ENCODE measurements at regions not wholly inside any gene's neighbourhood (a gene's known extent, or its start where the extent isn't known, plus 50 kb on each side); places are given as distances from the start of the nearest gene placed in this dataset.

DNA sequence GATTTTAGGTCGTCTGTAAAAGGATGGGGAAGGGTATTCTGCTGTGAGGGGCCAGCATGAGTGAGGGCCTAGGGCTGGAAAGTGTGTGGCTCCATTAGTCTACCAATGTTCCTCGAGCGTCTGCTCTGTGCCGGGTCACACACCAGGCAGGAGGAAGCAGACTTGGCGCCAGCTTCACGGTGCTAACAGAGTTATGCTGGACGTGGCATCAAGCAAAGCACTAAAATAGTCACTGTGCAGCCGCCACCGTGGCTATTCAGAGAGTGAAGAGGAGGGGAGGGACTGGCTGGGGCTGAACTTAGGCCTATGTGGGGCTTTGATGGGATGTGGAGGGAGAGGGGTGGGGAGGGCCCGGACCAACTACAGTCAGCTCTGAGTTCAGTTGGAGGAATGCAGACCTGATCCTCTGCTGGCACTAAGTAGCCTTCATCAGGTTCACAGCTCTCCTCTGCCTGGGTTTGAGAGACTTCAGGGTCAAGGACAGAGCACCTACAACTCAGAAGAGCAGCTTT lies 83.9 kb upstream of the MSX1 start:
- Histone ChIP-seq H3K4me1 (no peaks in the 10 kb centered on the region), H3K27ac (no peak overlapping the region)
- DNase-seq: no peak

DNA sequence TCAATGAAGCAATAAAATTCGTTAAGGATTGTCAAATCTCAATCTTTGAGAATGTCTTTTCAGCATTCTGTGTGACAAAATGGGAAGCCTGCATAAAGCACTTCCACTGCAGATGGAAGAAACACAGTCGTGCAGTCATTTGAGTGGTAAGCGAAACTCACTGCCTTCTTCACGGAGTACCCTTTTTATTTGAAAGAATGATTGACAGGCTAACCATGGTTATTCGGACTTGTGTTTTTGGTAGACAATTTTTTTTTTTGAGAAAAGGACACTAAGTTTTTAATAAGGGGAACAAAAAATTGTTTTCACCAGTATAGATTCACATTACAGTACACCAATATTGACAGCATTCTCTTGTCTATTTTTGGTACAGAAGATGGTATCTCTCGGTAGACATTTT lies 86.9 kb upstream of the MSX1 start:
- H3K36me3 ChIP-seq: no peaks in the 10 kb centered on the region
- intact Hi-C loops (cut with DNase I; ENCODE audit: low total_unique reads): no loop called here
- no peaks in the 10 kb centered on the region for H3K4me1 ChIP-seq
- no peaks in the 10 kb centered on the region for H3K9me3 ChIP-seq
- no peak overlapping the region for H3K27ac ChIP-seq
- H3K27me3 ChIP-seq: no peaks in the 10 kb centered on the region
- TF ChIP-seq, protein P1, sequence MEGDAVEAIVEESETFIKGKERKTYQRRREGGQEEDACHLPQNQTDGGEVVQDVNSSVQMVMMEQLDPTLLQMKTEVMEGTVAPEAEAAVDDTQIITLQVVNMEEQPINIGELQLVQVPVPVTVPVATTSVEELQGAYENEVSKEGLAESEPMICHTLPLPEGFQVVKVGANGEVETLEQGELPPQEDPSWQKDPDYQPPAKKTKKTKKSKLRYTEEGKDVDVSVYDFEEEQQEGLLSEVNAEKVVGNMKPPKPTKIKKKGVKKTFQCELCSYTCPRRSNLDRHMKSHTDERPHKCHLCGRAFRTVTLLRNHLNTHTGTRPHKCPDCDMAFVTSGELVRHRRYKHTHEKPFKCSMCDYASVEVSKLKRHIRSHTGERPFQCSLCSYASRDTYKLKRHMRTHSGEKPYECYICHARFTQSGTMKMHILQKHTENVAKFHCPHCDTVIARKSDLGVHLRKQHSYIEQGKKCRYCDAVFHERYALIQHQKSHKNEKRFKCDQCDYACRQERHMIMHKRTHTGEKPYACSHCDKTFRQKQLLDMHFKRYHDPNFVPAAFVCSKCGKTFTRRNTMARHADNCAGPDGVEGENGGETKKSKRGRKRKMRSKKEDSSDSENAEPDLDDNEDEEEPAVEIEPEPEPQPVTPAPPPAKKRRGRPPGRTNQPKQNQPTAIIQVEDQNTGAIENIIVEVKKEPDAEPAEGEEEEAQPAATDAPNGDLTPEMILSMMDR (IDR thresholded peaks at IDR 0.05): no peak
- no peak overlapping the region for H3K4me3 ChIP-seq
- DNase-seq: no peak

More for the DNA sequence above, 83.9 kb upstream of the MSX1 start:
- intact Hi-C loops (cut with DNase I; ENCODE audit: low total_unique reads): no loop called here
- Histone ChIP-seq H3K36me3 (no peaks in the 10 kb centered on the region), H3K9me3 (no peaks in the 10 kb centered on the region), H3K4me3 (no peak overlapping the region), H3K27me3 (no peaks in the 10 kb centered on the region)
- TF ChIP-seq, protein P1 (IDR thresholded peaks at IDR 0.05): no peak

DNA sequence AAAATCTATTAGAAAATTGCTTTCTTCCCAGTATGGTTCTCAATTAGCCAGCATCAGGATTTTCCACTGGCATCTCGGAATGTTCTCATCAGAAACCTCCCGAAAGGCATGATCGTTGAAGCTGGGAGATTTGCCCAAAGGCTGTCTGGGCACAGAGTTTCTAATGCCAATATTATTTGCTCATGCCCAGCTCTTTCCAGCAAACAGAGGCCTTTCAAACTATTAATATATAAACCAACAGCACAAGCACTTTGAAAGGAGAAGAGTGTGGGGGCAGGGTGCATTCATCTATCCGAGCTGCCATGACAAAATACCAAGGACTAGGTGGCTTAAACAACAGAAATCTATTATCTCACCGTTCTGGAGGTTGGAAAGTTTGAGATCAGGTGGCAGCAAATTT lies 88.3 kb upstream of the MSX1 start:
- no peak for DNase-seq
- intact Hi-C loops (cut with DNase I; ENCODE audit: low total_unique reads): no loop called here

DNA sequence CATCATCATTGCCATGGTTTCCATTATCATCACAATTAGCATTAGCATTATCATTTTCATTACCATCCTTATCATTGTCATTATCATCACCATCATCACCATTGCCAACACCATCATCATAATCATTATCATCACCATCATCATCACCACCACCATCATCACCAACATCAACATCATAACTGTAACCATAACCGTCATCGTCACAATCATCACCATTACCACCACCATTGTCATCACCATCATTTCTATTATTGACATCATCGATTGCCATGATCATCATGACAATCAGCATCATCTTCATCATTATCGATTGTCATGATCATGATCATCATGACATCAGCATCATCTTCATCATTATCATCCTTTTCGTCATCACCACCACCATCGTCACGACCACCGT lies 88.9 kb upstream of the MSX1 start:
- H3K4me1 ChIP-seq: no peaks in the 10 kb centered on the region
- H3K4me3 ChIP-seq: no peak overlapping the region
- TF ChIP-seq, protein P1 (IDR thresholded peaks at IDR 0.05): no peak
- intact Hi-C loops (cut with DNase I; ENCODE audit: low total_unique reads): no loop called here
- no peaks in the 10 kb centered on the region for H3K27me3 ChIP-seq
- DNase-seq: no peak
- no peak overlapping the region for H3K27ac ChIP-seq
- H3K9me3 ChIP-seq: no peaks in the 10 kb centered on the region
- H3K36me3 ChIP-seq: no peaks in the 10 kb centered on the region

More for the DNA sequence above, 88.3 kb upstream of the MSX1 start:
- Histone ChIP-seq H3K27me3 (no peaks in the 10 kb centered on the region), H3K9me3 (no peaks in the 10 kb centered on the region), H3K36me3 (no peaks in the 10 kb centered on the region), H3K27ac (no peak overlapping the region), H3K4me1 (no peaks in the 10 kb centered on the region), H3K4me3 (no peak overlapping the region)
- TF ChIP-seq, protein P1 (IDR thresholded peaks at IDR 0.05): no peak

DNA sequence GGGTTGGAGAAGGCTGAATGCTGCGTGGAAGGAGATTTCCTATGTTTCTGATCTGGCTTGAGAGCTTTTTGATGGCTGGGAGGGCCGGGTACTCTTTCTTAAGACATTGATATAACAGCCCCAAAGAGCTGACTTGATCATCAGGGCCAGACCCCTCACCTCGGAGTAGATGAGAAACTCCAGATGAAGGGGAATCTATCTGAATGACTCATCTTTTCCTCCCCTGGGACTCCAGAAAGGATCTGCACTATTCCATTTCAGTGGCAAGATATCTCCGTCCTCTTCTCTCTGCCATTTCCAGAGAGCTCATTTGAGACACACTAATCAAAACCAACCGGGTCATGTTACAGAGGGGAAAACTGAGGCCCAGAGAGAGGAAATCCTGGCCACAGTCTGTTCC lies 92.9 kb upstream of the MSX1 start:
- Histone ChIP-seq H3K27me3 (no peaks in the 10 kb centered on the region), H3K36me3 (no peaks in the 10 kb centered on the region), H3K9me3 (peaks cover 0 to 2% (median 0%) of the 10 kb centered on the region in 3 donors), H3K27ac (no peak overlapping the region), H3K4me3 (no peak overlapping the region), H3K4me1 (no peaks in the 10 kb centered on the region)
- no peak for DNase-seq
- TF ChIP-seq, protein P1 (IDR thresholded peaks at IDR 0.05): no peak
- intact Hi-C loops (cut with DNase I; ENCODE audit: low total_unique reads): no loop called here

DNA sequence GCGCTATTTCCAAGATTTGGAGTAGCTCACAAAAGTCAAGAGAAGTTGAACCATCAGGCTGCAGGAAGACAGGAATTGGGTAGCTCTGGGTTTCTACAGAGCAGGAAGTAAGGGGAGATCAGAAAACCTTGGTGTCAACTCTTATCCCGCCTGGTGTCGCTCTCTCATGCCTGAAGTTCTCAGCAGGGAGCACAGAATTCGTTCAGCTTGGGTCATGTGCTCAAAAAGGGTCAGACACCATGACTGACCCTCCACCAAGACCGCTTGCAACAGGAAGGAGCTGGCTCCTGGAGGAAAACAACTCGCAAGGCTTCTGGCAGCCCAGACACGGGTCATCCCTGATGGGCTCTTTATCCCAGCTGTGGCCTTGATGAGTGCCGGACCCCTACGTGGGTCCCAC lies 93.7 kb upstream of the MSX1 start:
- H3K4me3 ChIP-seq: no peak overlapping the region
- H3K4me1 ChIP-seq: no peaks in the 10 kb centered on the region
- no peak for DNase-seq
- no peaks in the 10 kb centered on the region for H3K27me3 ChIP-seq
- intact Hi-C loops (cut with DNase I; ENCODE audit: low total_unique reads): no loop called here
- H3K9me3 ChIP-seq: peaks cover 0 to 2% (median 0%) of the 10 kb centered on the region in 3 donors
- no peaks in the 10 kb centered on the region for H3K36me3 ChIP-seq
- TF ChIP-seq, protein P1 (IDR thresholded peaks at IDR 0.05): no peak
- no peak overlapping the region for H3K27ac ChIP-seq
